ENCODE measurements at regions not wholly inside any gene's neighbourhood (a gene's known extent, or its start where the extent isn't known, plus 50 kb on each side); places are given as distances from the start of the nearest gene placed in this dataset.

DNA sequence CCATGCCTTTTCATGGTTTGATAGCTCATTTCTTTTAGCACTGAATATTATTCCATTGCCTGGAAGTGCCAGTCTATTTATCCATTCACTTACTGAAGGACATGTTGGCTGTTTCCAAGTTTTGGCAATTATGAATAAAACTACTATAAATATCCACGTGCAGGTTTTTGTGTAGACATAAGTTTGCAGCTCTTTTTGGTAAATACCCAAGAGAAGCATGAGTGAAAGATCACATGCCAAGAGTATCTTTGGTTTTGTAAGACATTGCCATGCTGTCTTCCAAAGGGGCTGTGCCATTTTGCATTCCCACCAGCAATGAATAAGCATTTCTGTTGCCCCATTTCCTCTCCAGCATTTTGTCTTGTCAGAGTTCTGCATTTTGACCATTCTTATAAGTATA, 120.9 kb downstream of the MANEA start:
- TF ChIP-seq CTCF (conservative IDR thresholded peaks at IDR 0.05) = no peak
- TF ChIP-seq ZFX (IDR thresholded peaks at IDR 0.05) = no peak

Data from C4-2B (cell line).